Testis (tissue), 2 donors: ENCODE measurements at regions not wholly inside any gene's neighbourhood (a gene's known extent, or its start where the extent isn't known, plus 50 kb on each side); places are given as distances from the start of the nearest gene placed in this dataset.

Source experiments
- DNase-seq: peaks from one replicate; pipeline ENCODE4 v3.0.0-alpha.2; 2019
- H3K27ac ChIP-seq, 2 donors: fragments of 200-600 bp; sonication (generic); one replicate each; pipeline ENCODE4 v1.5.1; 2019
- H3K27me3 ChIP-seq: fragments of 200-600 bp; sonication (generic); one replicate; pipeline ENCODE4 v1.5.1; 2019
- H3K36me3 ChIP-seq: fragments of 200-600 bp; sonication (generic); one replicate; pipeline ENCODE4 v1.5.1; 2017; ENCODE audit warnings: low read depth; ENCODE audit errors: missing control alignments
- H3K4me1 ChIP-seq: fragments of 200-600 bp; sonication (generic); one replicate; pipeline ENCODE4 v1.5.1; 2019
- H3K4me3 ChIP-seq, 2 donors: fragments of 200-600 bp; sonication (generic); one replicate each; pipeline ENCODE4 v1.5.1; 2017 to 2019
- H3K9me3 ChIP-seq: fragments of 200-600 bp; sonication (generic); one replicate; pipeline ENCODE4 v1.5.1; 2017
- CTCF ChIP-seq, 3 experiments: fragments of 450-650 bp in 2 of 3; fragments of 200-600 bp in 1 of 3; sonication (generic) in 1 of 3; IDR thresholded peaks; one replicate each; pipeline ENCODE4 v1.5.1; 2016 to 2019; ENCODE audit warnings: antibody characterized with exemption in 3 of 3, mild to moderate bottlenecking in 2 of 3, moderate library complexity in 1 of 3
- POLR2A ChIP-seq: fragments of 450-650 bp; IDR thresholded peaks from one replicate; pipeline ENCODE4 v1.6.1; 2017; ENCODE audit warnings: antibody characterized with exemption, mild to moderate bottlenecking, moderate library complexity
- WGBS, 2 donors: methylation state at CpG; one replicate each; pipeline ENCODE4 v1.1.5; 2018; 5-methylcytosine and 5-hydroxymethylcytosine counted together
- intact Hi-C: fragments of 100-400 bp; cut with DNase I; formaldehyde crosslinking; loops from one replicate; pipeline ENCODE4 v1.15.1; 2023; ENCODE audit warnings: low total_unique reads

DNA sequence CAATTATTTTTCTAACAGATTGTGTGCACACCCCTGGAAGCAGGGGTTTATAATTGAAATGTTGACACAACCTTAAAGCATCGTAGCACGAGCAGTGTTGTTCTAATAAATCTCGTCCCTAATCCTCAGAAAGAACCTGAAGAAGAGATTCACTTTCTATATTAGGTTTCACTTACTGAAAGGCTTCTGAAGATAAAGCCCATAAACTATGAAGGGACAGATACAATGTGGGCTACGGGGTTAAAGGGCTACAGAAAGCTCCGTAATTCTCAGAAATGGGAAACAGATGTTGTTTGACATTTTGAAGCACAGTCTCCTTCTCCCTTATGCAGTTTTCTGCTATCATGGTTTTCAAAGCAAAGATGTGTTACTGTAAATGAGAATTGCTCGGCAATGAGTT is 479.6 kb downstream of the GATA3 start:
- TF ChIP-seq CTCF (IDR thresholded peaks at IDR 0.05) (no peak), POLR2A (no peak)
- Histone ChIP-seq H3K9me3 (no peaks in the 10 kb centered on the region), H3K36me3 (no peaks in the 10 kb centered on the region), H3K27ac (no peak overlapping the region), H3K4me3 (no peak overlapping the region), H3K4me1 (no peaks in the 10 kb centered on the region), H3K27me3 (no peaks in the 10 kb centered on the region)
- WGBS, 2 donors = 22 to 25% methylated on average over 6 of the region's 6 CpGs
- DNase-seq = no peak
- intact Hi-C loops = no loop called here

DNA sequence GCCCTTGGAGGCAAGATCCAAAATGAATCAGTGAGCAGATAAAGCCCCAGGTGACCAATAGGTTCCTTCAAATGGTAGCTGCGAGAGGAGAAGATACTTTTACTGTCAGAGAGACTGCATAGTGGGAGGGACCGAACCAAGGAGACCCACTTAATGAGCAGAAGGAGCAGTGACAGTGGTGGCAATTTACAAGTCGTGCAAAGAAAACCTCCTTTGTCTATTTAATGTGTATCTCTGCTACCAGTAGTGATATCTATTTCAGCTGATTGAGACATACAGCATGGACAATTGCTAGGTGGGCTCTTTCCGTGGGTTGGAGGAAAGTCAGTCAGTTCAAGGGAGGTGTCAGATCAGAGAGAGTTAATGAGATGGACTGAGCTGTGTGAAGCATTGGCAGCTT is 480.4 kb downstream of the GATA3 start:
- H3K4me3 ChIP-seq = no peak overlapping the region
- H3K27ac ChIP-seq = no peak overlapping the region
- WGBS, 2 donors = 18 to 33% methylated on average over 4 of the region's 4 CpGs
- intact Hi-C loops = no loop called here
- no peaks in the 10 kb centered on the region for H3K9me3 ChIP-seq
- no peaks in the 10 kb centered on the region for H3K4me1 ChIP-seq
- H3K27me3 ChIP-seq = no peaks in the 10 kb centered on the region
- DNase-seq = no peak
- H3K36me3 ChIP-seq = no peaks in the 10 kb centered on the region
- TF ChIP-seq CTCF (IDR thresholded peaks at IDR 0.05) (no peak), POLR2A (no peak)

DNA sequence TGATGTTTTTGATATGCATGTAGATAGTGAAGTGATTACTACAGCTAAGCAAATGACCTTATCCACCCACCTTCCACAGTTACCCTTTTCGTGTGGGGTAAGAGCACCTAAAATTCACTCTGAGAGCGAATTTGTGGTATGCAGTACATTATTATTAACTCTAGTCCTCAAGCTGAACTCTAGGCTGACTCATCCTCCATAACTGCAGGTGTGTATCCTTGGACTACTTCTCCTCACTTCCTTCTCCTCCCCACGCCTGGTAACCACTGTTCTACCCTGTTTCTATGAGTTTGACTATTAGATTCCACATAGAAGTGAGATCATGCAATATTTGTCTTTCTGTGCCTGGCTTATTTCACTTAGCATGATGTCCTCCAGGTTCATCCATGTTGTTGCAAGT is 484.6 kb downstream of the GATA3 start:
- WGBS, 2 donors = 70 to 85% methylated on average over 3 of the region's 3 CpGs
- TF ChIP-seq CTCF (IDR thresholded peaks at IDR 0.05) = no peak
- TF ChIP-seq POLR2A = no peak
- no peaks in the 10 kb centered on the region for H3K36me3 ChIP-seq
- H3K4me3 ChIP-seq = no peak overlapping the region
- H3K27me3 ChIP-seq = no peaks in the 10 kb centered on the region
- no peak for DNase-seq
- no peak overlapping the region for H3K27ac ChIP-seq
- no peaks in the 10 kb centered on the region for H3K4me1 ChIP-seq
- no peaks in the 10 kb centered on the region for H3K9me3 ChIP-seq
- intact Hi-C loops = no loop called here

- intact Hi-C loops = no loop called here
- 64 to 65% methylated on average over 3 of the region's 3 CpGs for WGBS, 2 donors
- TF ChIP-seq POLR2A (no peak), CTCF (IDR thresholded peaks at IDR 0.05) (no peak)
- Histone ChIP-seq H3K9me3 (no peaks in the 10 kb centered on the region), H3K4me1 (no peaks in the 10 kb centered on the region), H3K4me3 (no peak overlapping the region), H3K36me3 (no peaks in the 10 kb centered on the region), H3K27ac (no peak overlapping the region), H3K27me3 (no peaks in the 10 kb centered on the region)
- DNase-seq = no peak
Measured at GRCh38 chr10:8543361-8544056, 489.0 kb downstream of the GATA3 start.

GRCh38 chr10:8544057-8544380 is 489.5 kb downstream of the GATA3 start:
- intact Hi-C loops = no loop called here
- Histone ChIP-seq H3K4me1 (no peaks in the 10 kb centered on the region), H3K9me3 (no peaks in the 10 kb centered on the region), H3K27ac (no peak overlapping the region), H3K27me3 (no peaks in the 10 kb centered on the region), H3K36me3 (no peaks in the 10 kb centered on the region), H3K4me3 (no peak overlapping the region)
- 78 to 96% methylated on average over 2 of the region's 2 CpGs for WGBS, 2 donors
- DNase-seq = no peak
- no peak for TF ChIP-seq POLR2A
